Renal cortical epithelial cell (primary cell): ENCODE measurements at regions not wholly inside any gene's neighbourhood (a gene's known extent, or its start where the extent isn't known, plus 50 kb on each side); places are given as distances from the start of the nearest gene placed in this dataset.

Source experiments
- DNase-seq: peaks from one replicate; pipeline ENCODE4 v3.0.0-alpha.2; 2011; ENCODE audit warnings: low read depth

- DNase-seq, result no peak
These were observed 51.8 kb upstream of the B3GALNT1 start for GRCh38 chr3:161156936-161157335.

DNA sequence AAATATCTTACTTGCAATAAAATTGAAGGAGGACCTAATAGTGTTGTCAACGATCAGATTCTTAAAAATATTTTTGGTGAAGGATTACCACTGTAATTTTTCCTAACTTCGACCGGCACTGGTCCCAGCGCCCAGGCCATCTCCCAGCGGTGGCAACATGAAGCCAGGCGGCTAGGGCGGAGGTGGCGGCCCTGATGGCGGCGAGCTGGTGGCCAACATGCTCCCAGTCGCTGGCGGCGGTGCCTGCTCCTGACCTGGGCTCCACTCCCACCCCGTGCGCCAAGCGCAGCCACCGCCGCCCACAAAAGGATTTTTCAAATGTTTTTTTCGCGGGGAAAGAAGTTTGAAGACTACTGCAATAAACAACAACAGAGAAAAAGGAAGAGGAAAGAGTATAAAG, 56.5 kb upstream of the B3GALNT1 start:
- no peak for DNase-seq

DNA sequence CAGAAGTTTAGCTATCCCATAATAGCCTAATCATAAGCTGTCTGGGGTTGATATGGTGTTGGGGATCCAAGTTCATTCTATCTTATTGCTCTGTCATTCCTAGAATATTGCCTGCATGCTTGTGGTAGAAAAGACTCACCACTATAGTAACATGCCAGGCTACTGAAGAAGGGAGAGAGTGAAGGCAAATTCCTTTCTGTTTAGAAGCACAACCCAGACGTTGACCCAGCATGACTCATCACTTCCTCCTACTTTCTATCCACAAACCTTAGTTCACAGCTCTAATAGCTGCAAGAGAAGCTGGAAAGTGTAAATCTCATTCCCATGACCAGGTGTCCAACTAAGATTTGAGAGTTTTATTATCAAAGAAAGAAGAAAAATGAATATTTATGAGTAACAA, 57.8 kb upstream of the NMD3 start:
- DNase-seq, result peak; percentile 98

- no peak for DNase-seq
These were observed 55.1 kb upstream of the NMD3 start for GRCh38 chr3:161166051-161166450.

GRCh38 chr3:161171113-161171512, 50.0 kb upstream of the NMD3 start:
- DNase-seq, result peak; percentile 81
